Fibroblast of skin of right biceps (primary cell): ENCODE measurements at regions not wholly inside any gene's neighbourhood (a gene's known extent, or its start where the extent isn't known, plus 50 kb on each side); places are given as distances from the start of the nearest gene placed in this dataset.

Experiments used
- DNase-seq: peaks from one replicate; pipeline ENCODE4 v3.0.0-alpha.2; 2013

GRCh38 chr11:92846491-92847125 is 122.8 kb upstream of the MTNR1B start:
- peak; percentile 64 for DNase-seq

- no peak for DNase-seq
Observed at GRCh38 chr11:92848578-92848977, 120.9 kb upstream of the MTNR1B start.

DNA sequence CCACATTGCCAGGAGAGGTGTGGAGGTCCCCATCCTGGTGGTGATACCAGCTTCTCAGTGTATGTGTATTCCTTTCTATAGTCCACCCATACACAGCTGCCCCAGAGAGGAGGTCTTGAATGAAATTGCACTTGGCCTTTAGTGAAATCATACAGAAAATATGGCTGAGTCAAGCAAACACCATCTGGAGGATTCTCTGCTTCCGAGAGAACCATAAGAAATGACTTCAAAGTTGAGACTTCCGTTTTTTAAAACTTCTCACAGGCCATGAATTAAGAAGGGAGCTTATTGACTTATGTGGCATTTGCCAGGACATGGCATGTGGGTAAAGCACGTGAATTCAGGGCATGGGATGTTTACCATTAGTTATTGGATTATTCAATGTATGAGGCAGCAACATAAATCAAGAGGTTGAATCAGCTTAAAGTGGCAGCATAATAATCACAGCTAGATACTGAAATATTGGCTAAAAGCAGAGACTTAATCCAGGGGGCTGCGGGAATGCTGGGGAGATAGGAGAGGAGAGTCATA is 119.1 kb upstream of the MTNR1B start:
- no peak for DNase-seq

DNA sequence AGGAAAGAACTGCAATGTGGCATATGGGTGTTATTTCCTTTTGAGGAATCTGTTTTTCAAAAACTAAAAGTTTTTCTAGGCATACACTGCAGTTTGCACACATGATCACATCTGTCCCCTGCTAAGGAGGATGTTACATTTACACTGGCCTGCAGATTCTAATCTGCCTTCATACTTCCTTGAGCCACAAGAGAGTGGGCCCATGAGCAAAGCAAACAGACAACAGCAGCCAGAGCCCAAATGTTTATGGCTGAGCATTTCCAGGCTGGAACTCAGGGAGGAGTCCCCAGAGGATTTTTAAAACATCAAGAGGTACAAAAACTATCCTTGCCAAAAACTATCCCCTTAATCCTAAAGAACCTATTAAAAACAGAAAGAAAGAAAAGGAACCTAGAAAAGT is 117.2 kb upstream of the MTNR1B start:
- no peak for DNase-seq

DNA sequence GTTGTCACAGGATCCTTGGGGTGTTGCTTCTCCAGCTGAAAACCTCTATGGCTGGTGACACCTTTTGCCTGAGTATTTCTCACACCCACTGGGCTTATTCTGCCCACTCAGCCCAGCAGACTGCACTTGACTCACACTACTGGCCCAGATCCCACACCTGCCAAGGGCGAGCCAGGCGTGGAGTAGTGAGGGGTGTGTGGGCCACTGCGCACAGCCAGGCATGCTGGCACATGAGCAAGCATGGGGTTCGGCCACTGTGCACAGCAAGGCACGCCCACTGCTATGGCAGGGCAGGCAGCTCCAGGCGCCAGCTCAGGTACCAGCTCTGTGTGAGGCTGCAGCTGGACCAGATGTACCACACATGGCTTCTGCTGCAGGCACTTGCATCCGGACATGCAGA is 116.5 kb upstream of the MTNR1B start:
- DNase-seq, result no peak

- no peak for DNase-seq
Observed at GRCh38 chr11:92854162-92854561, 115.3 kb upstream of the MTNR1B start.

DNA sequence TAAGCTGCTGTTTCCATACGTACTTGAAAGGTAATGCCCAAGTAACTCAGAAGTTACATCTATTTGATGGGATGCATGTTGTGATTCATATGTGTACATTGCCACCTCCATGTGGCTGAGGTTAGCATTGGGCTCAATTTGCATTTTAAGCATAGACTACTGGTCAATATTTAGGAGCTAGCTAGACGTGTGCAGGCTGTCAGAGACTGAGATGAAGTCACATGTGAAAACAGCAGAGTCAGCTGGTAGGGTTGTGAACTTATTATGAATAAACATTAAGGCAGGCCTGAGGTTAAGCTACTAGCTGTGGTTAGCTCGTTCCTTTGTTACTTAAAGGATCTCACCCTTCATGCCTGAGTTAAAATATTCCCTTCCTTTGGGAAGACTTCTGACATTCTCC is 114.5 kb upstream of the MTNR1B start:
- DNase-seq, result no peak

DNA sequence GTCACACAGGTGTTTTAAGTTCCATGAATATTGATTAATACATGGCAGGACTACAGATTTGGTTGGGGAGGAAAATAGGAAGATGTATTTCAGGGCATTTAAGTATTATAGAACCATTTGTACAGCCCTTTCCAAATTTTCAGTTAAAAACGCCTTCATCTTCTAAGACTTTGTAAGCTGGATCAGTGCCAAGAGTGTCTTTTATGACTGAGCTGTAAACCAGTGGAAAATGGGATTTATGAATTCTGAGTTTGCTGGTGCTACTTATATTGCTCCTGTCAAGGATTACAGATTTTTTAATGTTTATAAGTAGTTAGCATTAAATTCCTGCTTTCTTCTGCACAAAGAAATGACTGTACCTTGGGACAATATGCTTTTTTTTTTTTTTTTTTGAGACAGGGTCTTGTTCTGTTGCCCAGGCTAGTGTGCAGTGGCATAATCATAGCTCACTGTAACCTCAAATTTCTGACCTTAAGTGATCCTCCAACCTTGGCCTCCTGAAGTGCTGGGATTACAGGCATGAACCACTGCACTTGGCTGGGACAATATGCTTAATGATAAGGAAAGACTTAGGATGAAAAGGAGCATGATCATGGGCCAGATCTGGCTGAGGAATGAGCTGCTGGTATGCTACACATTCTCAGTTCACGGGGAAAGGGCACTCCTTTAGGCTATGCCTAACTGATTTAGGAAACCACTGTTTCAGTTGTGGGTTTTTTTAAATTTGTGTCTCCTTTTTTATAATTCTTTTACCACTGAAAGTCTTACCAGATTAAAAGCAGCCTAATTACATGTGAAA is 113.6 kb upstream of the MTNR1B start:
- DNase-seq, result no peak

GRCh38 chr11:92857407-92857806 is 112.0 kb upstream of the MTNR1B start:
- DNase-seq, result no peak

DNA sequence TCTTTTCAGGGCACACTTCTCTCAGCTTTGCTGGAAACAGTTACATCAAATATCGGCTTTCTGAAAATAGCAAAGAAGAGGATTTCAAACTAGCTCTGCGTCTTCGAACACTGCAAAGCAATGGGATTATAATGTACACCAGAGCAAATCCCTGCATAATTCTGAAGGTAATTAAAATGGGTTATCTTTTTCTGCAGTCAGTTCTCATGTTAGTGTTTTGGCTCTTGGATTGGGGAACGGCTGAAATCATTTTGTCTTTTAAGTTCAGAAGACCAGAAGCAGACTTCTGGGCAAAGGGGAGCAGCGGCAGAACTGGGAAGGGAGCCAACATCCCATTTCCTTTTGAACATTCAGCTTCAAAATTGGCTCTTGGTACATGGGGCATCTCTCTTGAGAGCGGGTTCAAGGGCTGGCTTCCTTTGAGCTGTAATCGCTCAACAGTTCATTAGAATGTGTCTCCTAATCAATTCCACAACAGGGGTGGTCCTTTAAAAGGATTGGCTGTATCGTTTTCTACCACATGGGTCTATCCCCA is 110.2 kb upstream of the MTNR1B start:
- DNase-seq, result no peak

DNA sequence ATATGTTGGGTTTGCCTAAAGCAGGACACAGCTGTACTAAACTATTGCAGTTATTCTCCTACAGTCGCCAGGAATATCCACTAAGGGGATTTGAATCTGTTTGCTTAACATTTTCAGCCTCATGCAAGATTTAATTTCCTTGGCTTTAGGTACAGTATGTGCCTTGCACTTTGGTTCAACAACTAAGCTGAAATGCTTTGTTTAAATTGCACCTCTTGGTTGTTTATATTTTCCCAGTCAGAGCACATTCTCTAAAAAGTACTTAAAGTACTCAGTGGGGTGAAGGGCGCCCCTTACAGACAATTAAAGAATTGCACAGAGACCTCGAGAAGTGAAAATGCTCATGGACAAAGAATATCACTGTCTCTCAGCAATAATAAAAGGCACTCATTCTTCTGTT is 107.8 kb upstream of the MTNR1B start:
- no peak for DNase-seq

DNA sequence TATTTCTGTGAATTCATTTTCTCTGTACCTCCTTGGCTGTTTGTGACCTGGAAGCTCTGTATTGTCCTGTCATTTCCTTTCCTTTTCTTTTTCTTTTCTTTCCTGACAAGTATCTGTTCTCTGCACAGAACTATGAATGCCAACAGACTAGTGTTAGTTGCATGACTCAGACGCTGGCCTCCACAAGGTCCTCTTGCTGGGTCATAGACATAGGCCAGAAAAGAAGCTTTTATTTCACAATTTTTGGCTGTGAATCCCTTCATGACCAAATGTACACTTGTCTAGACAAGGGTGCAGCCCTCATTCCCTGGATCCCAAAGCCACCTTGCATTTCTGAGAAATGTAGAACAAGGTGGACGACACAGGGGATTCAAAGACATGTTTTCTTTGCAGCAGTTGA is 104.1 kb upstream of the MTNR1B start:
- DNase-seq, result peak; percentile 35

DNA sequence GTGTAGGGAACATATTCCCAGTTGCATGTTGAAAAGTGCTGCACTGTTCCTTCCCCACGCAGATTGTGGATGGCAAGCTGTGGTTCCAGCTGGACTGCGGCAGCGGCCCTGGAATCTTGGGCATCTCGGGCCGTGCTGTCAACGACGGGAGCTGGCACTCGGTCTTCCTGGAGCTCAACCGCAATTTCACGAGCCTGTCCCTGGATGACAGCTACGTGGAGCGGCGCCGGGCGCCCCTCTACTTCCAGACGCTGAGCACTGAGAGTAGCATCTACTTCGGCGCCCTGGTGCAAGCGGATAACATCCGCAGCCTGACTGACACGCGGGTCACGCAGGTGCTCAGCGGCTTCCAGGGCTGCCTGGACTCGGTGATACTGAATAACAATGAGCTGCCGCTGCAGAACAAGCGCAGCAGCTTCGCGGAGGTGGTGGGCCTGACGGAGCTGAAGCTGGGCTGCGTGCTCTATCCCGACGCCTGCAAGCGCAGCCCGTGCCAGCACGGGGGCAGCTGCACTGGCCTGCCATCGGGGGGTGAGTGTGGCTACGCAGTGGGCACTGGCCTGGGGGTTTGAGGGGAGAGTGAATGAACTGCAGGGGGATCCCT is 102.7 kb upstream of the MTNR1B start:
- DNase-seq, result no peak

DNA sequence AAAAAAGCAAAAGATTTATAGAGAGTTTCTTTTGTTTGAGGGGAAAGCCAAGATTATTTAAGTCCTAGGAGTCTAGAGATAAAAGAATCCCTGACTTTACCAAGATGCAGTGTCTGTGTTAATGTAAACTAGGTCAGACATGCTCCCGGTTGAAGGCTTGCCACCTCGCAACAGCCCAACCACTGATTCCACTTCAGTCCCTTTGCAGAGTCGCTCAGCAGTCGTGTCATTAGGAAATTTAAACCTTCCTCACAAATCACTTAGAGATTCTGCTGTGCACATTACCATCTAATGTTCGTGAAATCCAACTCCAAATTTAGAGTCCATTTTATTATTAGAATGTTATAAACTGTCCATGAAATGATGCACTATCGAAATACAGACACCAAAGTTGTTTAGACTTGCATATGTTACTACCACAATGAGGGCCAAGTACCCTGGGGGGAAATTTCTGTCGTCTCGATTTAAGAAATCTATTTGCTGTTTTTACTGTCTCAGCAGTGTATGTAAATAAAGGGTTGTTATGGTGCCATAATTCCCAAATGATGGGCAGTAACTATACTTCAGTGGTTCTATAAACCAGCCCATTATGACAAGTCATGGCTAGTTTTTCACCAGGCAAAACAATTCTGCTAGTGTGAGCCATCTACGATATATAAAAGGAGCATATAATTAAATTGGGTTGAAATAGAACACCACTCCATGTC is 101.4 kb upstream of the MTNR1B start:
- no peak for DNase-seq

GRCh38 chr11:92869716-92870115 is 99.7 kb upstream of the MTNR1B start:
- no peak for DNase-seq

DNA sequence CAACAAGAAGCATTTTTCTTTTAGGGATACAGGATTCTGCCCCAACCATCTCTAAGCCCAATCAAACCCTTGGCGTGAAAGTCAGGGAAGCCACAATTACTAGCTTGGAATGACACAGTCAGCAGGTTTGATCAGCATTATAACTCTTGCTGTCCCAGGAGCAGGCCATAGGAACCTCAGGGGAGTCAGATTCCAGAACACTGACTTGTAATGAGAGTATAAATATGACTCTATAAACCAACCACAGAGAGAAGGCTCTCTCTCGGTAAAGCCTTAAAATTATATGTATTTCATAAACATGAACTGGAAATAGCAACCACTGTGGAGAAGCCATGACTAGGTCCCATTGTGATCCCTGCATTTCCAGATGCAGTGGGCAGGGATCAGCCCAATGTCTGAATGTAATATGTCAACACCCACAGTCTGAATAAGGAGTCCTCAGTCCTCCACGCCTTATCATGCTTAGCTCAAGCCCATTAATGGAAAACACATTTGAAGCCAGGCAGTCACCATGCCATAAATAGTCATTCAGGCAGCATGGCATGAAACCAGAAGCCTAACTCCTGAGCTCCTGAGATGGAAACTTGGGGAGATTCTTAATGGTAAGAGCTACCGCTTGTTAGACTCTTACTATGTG is 99.1 kb upstream of the MTNR1B start:
- peak; percentile 84 for DNase-seq

GRCh38 chr11:92873551-92873950 is 95.9 kb upstream of the MTNR1B start:
- no peak for DNase-seq

GRCh38 chr11:92875473-92875872 is 94.0 kb upstream of the MTNR1B start:
- DNase-seq, result peak; percentile 35

- no peak for DNase-seq
Observed at GRCh38 chr11:92879086-92879485, 90.4 kb upstream of the MTNR1B start.

DNA sequence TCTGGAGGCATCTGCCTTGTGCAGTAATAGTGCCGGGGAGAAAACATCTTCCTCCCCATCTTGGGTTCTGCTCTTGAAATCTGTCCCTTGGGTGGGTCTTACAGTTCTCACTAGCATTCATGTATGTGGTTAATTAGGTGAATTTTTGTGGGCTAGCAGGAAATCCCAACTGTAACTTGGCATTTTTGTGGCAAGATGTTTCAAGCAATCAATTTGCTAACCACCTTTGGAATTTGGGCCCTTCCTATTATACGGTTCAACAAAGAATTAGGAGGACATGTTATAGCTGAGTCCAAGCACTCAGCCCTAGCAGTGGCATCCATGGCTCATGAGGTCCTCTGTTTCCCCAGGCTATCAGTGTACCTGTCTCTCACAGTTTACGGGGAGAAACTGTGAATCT is 89.1 kb upstream of the MTNR1B start:
- DNase-seq, result peak; percentile 87

DNA sequence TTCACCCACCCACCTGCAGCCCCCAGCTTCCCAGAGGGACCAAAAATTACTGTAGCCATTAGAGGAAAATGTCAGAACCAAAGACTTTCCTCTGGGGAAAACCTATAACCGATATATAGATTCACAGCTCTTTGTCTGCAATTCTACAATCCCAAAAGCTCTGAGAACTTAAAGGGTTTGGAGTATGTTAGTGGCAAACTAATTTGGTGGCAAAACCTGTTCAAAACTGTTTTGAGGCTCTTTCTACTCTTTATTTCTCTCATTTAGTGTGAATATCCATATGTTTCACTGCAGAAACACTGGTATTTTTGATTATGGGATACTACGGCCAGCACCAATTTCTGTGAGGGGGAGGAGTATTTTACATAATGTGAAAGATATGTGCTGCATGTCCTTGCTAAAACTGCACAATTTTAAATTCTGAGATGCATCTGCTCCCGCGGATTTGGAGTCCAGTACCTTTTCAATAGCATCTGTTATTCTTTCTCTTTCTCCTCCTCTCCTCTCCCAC is 87.5 kb upstream of the MTNR1B start:
- DNase-seq, result no peak
